Kidney epithelial cell (primary cell): ENCODE measurements at regions not wholly inside any gene's neighbourhood (a gene's known extent, or its start where the extent isn't known, plus 50 kb on each side); places are given as distances from the start of the nearest gene placed in this dataset.

Experiments used
- DNase-seq: peaks from one replicate; pipeline ENCODE4 v3.0.0-alpha.2; 2010; ENCODE audit warnings: low read depth
- H3K27me3 ChIP-seq: 2 replicates; pipeline ENCODE4 v1.6.0; 2011; ENCODE audit warnings: low read length; ENCODE audit not compliant: control insufficient read depth, insufficient read depth
- H3K36me3 ChIP-seq: 2 replicates; pipeline ENCODE4 v1.5.1; 2011; ENCODE audit warnings: low read length; ENCODE audit not compliant: control insufficient read depth, insufficient read depth
- H3K4me3 ChIP-seq: 2 replicates; pipeline ENCODE4 v1.5.1; 2011; ENCODE audit warnings: low read depth, mild to moderate bottlenecking, control low read depth, low read length
- CTCF ChIP-seq: IDR thresholded peaks from 2 replicates; pipeline ENCODE4 v1.5.1; 2011; ENCODE audit warnings: mild to moderate bottlenecking, moderate library complexity, low read length, control low read depth, inconsistent platforms; ENCODE audit not compliant: insufficient read depth, poor library complexity, severe bottlenecking

DNA sequence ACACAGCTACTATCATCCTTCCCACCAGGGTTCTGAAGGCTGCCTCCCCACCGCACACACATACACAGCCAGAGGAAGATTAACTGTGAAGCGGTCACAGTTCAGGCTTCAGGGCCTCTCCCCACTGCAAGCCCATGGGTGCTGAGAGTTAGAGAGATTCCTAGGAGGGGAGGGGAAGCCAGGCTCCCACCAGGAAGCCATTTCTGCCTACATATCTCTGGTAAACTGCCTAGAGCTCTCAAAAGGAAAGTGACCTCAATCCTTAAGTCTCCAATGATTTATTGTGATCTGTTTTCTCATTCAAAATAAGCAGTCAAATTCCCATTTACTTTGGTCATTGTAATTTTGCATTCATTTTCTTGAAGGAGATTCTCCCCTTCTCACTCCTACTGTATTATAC lies 141.0 kb upstream of the BNIP2 start:
- no peak overlapping the region for H3K4me3 ChIP-seq
- TF ChIP-seq CTCF: no peak
- DNase-seq: no peak
- no peaks in the 10 kb centered on the region for H3K36me3 ChIP-seq
- H3K27me3 ChIP-seq: no peaks in the 10 kb centered on the region

DNA sequence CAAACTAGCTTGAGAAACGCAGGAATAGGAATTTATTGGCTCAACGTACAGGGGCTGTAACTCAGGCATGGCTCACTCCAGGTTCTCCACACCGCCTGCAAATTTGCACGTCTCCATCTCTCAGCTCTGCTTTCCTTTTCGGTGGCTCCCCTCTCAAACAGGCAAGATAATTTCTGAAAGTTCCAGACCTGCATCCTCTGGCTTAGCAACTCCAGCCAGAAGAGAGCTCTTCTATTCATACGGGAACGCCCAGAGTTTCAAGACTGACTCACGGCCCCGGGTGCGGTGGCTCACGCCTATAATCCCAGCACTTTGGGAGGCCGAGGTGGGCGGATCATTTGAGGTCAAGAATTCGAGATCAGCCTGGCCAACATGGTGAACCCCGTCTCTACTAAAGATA lies 139.7 kb upstream of the BNIP2 start:
- no peak for DNase-seq
- no peaks in the 10 kb centered on the region for H3K27me3 ChIP-seq
- no peaks in the 10 kb centered on the region for H3K36me3 ChIP-seq
- TF ChIP-seq CTCF: no peak
- H3K4me3 ChIP-seq: no peak overlapping the region

DNA sequence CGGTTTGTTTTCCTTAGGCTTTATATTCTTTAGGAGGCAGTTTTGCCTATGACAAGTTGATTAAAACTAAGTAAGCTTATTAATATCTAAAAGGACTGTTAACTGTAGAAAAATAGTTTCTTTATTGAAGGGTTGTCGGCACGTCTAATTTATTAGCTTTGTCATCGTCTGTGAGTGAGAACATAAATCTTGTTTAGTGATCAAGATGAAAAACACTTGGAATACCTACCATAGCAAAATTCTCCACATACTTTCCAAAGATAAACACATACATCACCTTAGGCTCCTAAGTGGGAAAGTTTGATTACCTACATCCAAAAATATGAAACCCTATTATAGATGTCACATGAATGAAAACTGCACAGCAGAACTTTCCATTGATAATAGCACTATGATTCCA lies 139.1 kb upstream of the BNIP2 start:
- no peak for DNase-seq
- no peak for TF ChIP-seq CTCF
- Histone ChIP-seq H3K27me3 (no peaks in the 10 kb centered on the region), H3K36me3 (no peaks in the 10 kb centered on the region), H3K4me3 (no peak overlapping the region)

DNA sequence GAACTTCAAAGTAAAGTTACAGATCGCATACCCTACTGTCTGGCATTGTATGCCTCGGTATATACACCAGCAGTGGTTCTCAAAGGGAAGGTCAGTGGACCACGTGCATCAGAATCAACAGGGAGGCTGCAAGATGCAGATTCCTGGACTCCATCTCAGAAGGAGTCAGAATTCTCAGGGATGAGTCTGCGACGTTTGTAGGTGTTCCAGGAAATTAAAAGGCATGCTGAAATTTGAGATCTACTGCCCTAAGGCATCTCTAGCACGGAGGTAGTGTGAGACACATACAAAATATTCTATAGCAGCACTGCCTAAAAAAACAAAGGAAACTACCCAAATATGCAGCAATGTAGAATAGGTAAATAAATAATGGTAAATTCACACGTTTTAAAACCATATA lies 136.8 kb upstream of the BNIP2 start:
- Histone ChIP-seq H3K27me3 (no peaks in the 10 kb centered on the region), H3K36me3 (no peaks in the 10 kb centered on the region), H3K4me3 (no peak overlapping the region)
- no peak for DNase-seq
- TF ChIP-seq CTCF: no peak

- no peak overlapping the region for H3K4me3 ChIP-seq
- H3K36me3 ChIP-seq: no peaks in the 10 kb centered on the region
- H3K27me3 ChIP-seq: peaks cover 7% of the 10 kb centered on the region
- TF ChIP-seq CTCF: no peak
- DNase-seq: no peak
Observed at GRCh38 chr15:59821286-59821685, 132.2 kb upstream of the BNIP2 start.

DNA sequence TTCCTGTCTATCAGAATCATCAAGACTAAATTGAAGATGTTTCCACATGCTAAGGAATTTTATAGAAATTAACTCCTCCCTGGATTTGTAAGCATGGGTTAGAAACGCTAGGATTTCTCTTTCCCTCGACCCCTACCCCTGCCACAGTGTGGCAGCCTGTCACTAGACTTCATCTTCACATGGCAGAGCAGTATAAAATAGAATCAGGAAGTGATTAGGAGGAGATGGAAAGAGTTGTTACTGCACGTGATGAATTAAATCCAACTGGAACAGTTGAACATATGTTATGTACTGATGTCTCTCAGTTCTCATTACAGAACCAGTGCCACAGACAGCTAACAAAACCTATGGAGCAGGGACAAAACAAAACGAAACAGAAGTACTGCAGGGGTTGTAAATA lies 130.0 kb upstream of the BNIP2 start:
- Histone ChIP-seq H3K36me3 (no peaks in the 10 kb centered on the region), H3K4me3 (no peak overlapping the region), H3K27me3 (peaks cover 11% of the 10 kb centered on the region)
- TF ChIP-seq CTCF: no peak
- DNase-seq: no peak
